Hematopoietic multipotent progenitor cell treated with erythropoietin and hydrocortisone succinate and interleukin-3 and kit ligand, for 4 days (in vitro differentiated cells): ENCODE measurements at regions not wholly inside any gene's neighbourhood (a gene's known extent, or its start where the extent isn't known, plus 50 kb on each side); places are given as distances from the start of the nearest gene placed in this dataset.
"Not testable (repeated sequence)": the region's sequence is repeated elsewhere in the genome, so short reads cannot be mapped to it uniquely, and the experiment has no call there.

Source experiments
- DNase-seq: peaks from one replicate; pipeline ENCODE4 v3.0.0-alpha.2; 2015

GRCh38 chr20:26091921-26092320 is 395.3 kb upstream of the ZNF337 start:
- DNase-seq, result not testable (repeated sequence)

- DNase-seq, result not testable (repeated sequence)
Measured at GRCh38 chr20:26086195-26086594, 389.5 kb upstream of the ZNF337 start.

- DNase-seq, result not testable (repeated sequence)
Measured at GRCh38 chr20:26073972-26074371, 377.3 kb upstream of the ZNF337 start.

GRCh38 chr20:26059324-26059723 is 362.7 kb upstream of the ZNF337 start:
- not testable (repeated sequence) for DNase-seq

GRCh38 chr20:26058446-26058845 is 361.8 kb upstream of the ZNF337 start:
- DNase-seq, result not testable (repeated sequence)

GRCh38 chr20:26057135-26057752 is 360.6 kb upstream of the ZNF337 start:
- not testable (repeated sequence) for DNase-seq

- not testable (repeated sequence) for DNase-seq
Measured at GRCh38 chr20:26025792-26026191, 329.1 kb upstream of the ZNF337 start.

- DNase-seq, result not testable (repeated sequence)
Measured at GRCh38 chr20:26010942-26011276, 314.3 kb upstream of the ZNF337 start.

GRCh38 chr20:26010224-26010941 is 313.7 kb upstream of the ZNF337 start:
- DNase-seq, result peak; percentile 30

GRCh38 chr20:26009402-26010223 is 313.0 kb upstream of the ZNF337 start:
- peak; percentile 95 for DNase-seq

- DNase-seq, result not testable (repeated sequence)
Measured at GRCh38 chr20:26008026-26008425, 311.4 kb upstream of the ZNF337 start.

- DNase-seq, result not testable (repeated sequence)
Measured at GRCh38 chr20:26006164-26006563, 309.5 kb upstream of the ZNF337 start.

GRCh38 chr20:26003959-26004358 is 307.3 kb upstream of the ZNF337 start:
- not testable (repeated sequence) for DNase-seq

- not testable (repeated sequence) for DNase-seq
Measured at GRCh38 chr20:25997367-25998038, 300.9 kb upstream of the ZNF337 start.

GRCh38 chr20:25992146-25992545 is 295.5 kb upstream of the ZNF337 start:
- DNase-seq, result no peak

- no peak for DNase-seq
Measured at GRCh38 chr20:25991756-25992130, 295.1 kb upstream of the ZNF337 start.

- no peak for DNase-seq
Measured at GRCh38 chr20:25991051-25991755, 294.6 kb upstream of the ZNF337 start.

- not testable (repeated sequence) for DNase-seq
Measured at GRCh38 chr20:25989686-25990085, 293.0 kb upstream of the ZNF337 start.

- DNase-seq, result no peak
Measured at GRCh38 chr20:25989196-25989595, 292.5 kb upstream of the ZNF337 start.

- DNase-seq, result not testable (repeated sequence)
Measured at GRCh38 chr20:25987928-25988560, 291.4 kb upstream of the ZNF337 start.

GRCh38 chr20:25987073-25987927 is 290.6 kb upstream of the ZNF337 start:
- DNase-seq, result peak; percentile 57
